ENCODE measurements at regions not wholly inside any gene's neighbourhood (a gene's known extent, or its start where the extent isn't known, plus 50 kb on each side); places are given as distances from the start of the nearest gene placed in this dataset.

- TF ChIP-seq CTCF (conservative IDR thresholded peaks at IDR 0.05 in 1 of 2, IDR thresholded peaks at IDR 0.05 in 1 of 2; ENCODE audit: extremely low read depth in 1 of 2, insufficient read depth in 1 of 2, low read depth in 1 of 2, low read length in 2 of 2) (no peak), EZH2 (IDR thresholded peaks at IDR 0.05; ENCODE audit: borderline replicate concordance, low read length) (no peak)
Measured at GRCh38 chr5:104273725-104274124, 711.1 kb upstream of the NUDT12 start.

All from mammary epithelial cell (primary cell).